ENCODE measurements at regions not wholly inside any gene's neighbourhood (a gene's known extent, or its start where the extent isn't known, plus 50 kb on each side); places are given as distances from the start of the nearest gene placed in this dataset.

- no peak for DNase-seq (ENCODE audit: low read depth in 3 of 3)
These were observed 218.2 kb downstream of the ARL4C start for GRCh38 chr2:234278556-234279255.

- DNase-seq (ENCODE audit: low read depth in 3 of 3), result no peak
These were observed 221.4 kb downstream of the ARL4C start for GRCh38 chr2:234275515-234275914.

- no peak for DNase-seq (ENCODE audit: low read depth in 3 of 3)
These were observed 222.8 kb downstream of the ARL4C start for GRCh38 chr2:234273887-234274584.

- DNase-seq (ENCODE audit: low read depth in 3 of 3), result no peak
These were observed 221.8 kb downstream of the SPP2 start for GRCh38 chr2:234272069-234272850.

GRCh38 chr2:234271338-234271737, 220.8 kb downstream of the SPP2 start:
- no peak for DNase-seq (ENCODE audit: low read depth in 3 of 3)

GRCh38 chr2:234269769-234270204, 219.3 kb downstream of the SPP2 start:
- DNase-seq (ENCODE audit: low read depth in 3 of 3), result no peak

GRCh38 chr2:234267534-234267933, 217.0 kb downstream of the SPP2 start:
- no peak for DNase-seq (ENCODE audit: low read depth in 3 of 3)

GRCh38 chr2:234266952-234267351, 216.4 kb downstream of the SPP2 start:
- DNase-seq (ENCODE audit: low read depth in 3 of 3), result no peak

- no peak for DNase-seq (ENCODE audit: low read depth in 3 of 3)
These were observed 214.7 kb downstream of the SPP2 start for GRCh38 chr2:234265206-234265605.

GRCh38 chr2:234261736-234262135, 211.2 kb downstream of the SPP2 start:
- DNase-seq (ENCODE audit: low read depth in 3 of 3), result no peak

GRCh38 chr2:234259440-234259839, 208.9 kb downstream of the SPP2 start:
- no peak for DNase-seq (ENCODE audit: low read depth in 3 of 3)

GRCh38 chr2:234258562-234259141, 208.2 kb downstream of the SPP2 start:
- peak in 1 of 3 donors; percentile 7 for DNase-seq (ENCODE audit: low read depth in 3 of 3)

- DNase-seq (ENCODE audit: low read depth in 3 of 3), result peak in 2 of 3 donors; percentile 30 to 41
These were observed 207.5 kb downstream of the SPP2 start for GRCh38 chr2:234257859-234258561.

GRCh38 chr2:234256516-234256915, 206.0 kb downstream of the SPP2 start:
- DNase-seq (ENCODE audit: low read depth in 3 of 3), result no peak

- no peak for DNase-seq (ENCODE audit: low read depth in 3 of 3)
These were observed 204.4 kb downstream of the SPP2 start for GRCh38 chr2:234254783-234255521.

GRCh38 chr2:234252772-234253171, 202.3 kb downstream of the SPP2 start:
- no peak for DNase-seq (ENCODE audit: low read depth in 3 of 3)

GRCh38 chr2:234251326-234252271, 201.1 kb downstream of the SPP2 start:
- no peak for DNase-seq (ENCODE audit: low read depth in 3 of 3)

- no peak for DNase-seq (ENCODE audit: low read depth in 3 of 3)
These were observed 200.4 kb downstream of the SPP2 start for GRCh38 chr2:234250926-234251325.

GRCh38 chr2:234249873-234250272, 199.4 kb downstream of the SPP2 start:
- no peak for DNase-seq (ENCODE audit: low read depth in 3 of 3)
